GM21619 (cell line): ENCODE measurements at regions not wholly inside any gene's neighbourhood (a gene's known extent, or its start where the extent isn't known, plus 50 kb on each side); places are given as distances from the start of the nearest gene placed in this dataset.

ENCODE experiments used
- ATAC-seq: cut with Tn5 transposase; IDR thresholded peaks from one replicate; pipeline ENCODE4 v1.9.1; 2021; ENCODE audit not compliant: unreplicated experiment

DNA sequence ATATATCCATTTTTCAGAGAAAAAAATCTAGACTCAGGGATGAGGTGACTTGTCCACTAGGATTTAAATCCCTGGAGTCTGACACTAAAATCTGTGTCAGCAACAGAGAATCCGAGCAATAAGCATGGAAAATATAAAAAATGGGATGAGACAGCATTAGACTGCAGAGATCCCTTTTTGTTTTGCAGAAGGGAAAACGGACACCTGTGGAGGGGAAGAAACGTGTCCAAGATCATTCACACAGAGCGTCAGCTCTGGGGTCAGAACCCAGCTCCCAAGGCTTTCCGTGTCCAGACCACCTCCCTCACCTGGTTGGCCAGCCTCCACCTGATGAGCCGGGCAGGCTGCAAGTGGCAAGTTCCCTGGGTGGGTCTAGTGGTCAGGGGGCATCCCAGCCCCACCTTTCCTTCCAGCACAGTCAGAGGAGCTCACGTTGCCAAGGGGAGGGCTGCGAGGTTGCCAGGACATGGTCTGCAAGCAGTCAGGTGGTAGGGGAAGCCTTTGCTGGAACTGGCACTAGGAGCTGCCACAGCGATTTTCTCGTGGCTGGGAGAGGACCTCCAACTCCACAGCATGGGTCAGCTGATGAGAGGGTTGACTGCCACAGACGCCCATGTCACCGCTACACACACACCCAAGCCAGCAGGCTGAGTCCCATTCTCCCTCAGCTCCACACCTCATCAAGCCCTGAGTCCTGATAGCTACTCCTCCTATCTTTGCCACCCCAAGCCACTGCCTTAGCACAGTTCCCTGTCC is 65.9 kb upstream of the CPLX2 start:
- ATAC-seq = no peak

DNA sequence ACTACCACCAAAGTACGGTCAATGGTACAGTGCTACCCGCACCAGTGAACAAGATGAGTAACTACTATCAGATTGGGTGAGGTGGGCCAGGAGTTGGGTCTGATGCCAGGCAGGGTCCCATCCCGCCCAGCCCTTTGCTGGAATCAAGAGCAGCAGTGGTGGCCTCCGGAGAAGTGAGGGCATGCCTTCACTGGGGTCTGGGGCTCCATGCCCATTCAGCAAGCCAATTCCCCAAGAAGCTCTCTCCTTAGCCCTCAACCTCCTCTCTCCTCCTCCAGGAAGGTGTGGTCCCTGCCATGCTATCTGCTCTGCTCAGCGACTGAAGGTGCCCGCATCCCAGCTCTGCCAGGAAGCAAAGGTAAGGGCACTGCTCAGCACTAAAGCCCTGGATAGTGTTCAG is 62.7 kb upstream of the CPLX2 start:
- no peak for ATAC-seq

DNA sequence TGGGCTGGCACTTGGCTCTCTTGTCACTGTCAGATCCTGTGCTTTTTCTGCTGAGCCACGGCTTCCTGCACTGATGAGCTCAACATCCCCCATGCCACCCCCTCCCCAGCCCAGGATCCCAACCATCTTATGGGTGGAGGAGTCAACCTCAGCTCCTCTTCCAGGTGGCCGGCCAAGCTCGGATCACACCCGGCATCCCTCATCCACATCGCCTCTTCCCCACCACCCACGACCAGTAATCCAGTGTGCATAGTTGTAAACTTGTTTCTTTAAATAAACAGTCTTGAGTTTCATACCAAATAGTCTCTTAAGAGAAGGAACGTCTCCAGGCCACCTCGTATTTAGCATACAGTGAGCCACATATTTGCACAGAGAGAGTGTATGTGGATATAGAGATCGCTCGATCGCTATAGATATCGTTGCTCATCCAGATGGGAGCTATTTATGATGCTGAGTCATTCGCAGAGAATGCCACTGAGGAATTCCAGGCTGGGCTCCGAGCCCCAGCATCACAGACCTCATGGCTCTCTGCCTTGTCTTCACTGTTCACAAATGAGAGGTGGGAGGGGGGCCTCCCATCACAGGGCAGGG is 61.8 kb upstream of the CPLX2 start:
- no peak for ATAC-seq

DNA sequence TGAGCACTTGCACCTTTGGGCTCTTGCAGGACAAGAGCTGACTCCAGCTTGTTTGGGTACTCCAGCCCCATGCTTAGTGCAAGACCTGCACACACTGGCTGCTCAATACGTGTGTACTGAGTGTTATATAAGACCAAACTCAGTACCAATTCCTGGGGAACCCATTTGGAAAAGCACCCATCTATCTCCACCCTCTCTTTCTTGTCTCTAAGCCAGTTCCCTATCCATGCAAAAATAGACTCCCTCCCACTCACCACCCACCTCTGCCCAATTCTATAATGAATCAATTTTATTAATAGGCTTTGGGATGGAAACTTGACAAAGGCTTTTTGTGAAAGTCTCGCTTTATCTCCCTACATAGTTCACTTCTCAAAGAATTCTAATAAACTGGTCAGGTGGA is 60.9 kb upstream of the CPLX2 start:
- no peak for ATAC-seq

DNA sequence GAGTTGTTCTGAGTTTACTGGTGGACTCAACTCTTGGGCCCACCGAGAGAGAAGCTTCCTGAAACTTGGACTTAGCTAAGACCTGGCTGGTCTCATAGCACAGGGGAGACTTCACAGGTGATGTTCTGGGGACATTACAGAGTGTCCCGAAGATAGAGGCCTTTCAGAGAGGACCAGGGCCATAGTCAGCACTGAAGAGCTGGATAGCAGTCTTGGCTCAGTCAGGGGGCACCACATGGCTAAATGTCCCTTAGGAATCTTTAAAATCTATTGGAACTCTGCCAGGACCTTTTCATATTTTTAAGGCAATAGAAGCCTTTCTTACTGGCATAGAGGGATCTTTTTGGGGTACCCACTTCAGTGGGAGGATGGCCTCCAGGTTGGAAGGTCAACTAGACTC is 59.8 kb upstream of the CPLX2 start:
- ATAC-seq = no peak

DNA sequence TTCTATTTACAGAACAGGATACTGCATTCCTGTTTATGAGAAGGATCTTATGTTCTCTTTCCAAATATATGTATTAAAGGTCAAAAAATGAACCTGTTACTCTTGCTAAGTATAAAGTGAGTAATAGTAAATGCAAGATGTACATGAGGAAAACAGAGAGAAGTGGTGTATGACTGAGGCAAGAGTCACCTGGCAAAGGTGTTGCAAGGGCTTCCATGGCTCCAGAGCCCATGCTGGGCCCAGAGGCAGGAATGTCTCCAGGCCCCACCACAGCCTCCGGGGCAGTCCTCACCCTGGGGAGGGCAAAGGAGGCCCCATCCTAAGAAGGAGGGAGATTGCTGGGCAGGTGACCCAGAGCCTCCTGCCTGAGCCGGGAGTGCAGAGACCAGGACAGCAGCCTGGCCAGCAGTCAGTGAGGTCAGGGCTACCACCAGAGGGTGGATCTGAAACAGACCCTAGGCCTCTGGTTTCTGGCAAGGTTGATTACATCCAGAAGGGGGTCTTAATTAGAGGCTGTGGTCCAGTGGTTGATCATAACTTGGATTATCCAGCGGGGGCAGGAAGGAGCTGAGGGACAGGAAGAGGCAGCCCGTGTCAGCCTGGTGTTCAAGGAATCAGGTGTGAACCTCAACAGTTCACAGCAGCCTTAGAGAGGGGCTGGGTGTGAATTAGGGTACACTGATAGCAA is 57.3 kb upstream of the CPLX2 start:
- no peak for ATAC-seq

DNA sequence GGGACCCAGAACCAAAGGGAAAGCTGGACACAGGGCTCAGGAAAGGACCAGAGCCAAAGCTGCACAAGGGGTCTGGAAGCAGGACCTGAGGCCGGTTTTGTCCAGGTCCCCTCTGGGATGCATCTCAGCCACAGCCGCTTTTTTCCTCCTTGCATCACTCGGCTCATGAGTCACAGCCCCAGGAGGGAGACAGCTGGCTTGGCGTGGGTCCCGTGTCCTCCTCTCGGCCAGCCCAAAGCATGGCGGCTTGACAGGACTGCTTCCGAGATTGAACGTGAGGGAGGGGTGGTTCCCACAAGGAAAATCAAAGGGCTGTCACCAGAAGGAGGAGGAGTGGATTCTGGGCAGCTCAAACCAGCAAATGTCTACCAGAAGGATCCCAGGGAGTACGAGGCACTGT is 56.7 kb upstream of the CPLX2 start:
- ATAC-seq = no peak

DNA sequence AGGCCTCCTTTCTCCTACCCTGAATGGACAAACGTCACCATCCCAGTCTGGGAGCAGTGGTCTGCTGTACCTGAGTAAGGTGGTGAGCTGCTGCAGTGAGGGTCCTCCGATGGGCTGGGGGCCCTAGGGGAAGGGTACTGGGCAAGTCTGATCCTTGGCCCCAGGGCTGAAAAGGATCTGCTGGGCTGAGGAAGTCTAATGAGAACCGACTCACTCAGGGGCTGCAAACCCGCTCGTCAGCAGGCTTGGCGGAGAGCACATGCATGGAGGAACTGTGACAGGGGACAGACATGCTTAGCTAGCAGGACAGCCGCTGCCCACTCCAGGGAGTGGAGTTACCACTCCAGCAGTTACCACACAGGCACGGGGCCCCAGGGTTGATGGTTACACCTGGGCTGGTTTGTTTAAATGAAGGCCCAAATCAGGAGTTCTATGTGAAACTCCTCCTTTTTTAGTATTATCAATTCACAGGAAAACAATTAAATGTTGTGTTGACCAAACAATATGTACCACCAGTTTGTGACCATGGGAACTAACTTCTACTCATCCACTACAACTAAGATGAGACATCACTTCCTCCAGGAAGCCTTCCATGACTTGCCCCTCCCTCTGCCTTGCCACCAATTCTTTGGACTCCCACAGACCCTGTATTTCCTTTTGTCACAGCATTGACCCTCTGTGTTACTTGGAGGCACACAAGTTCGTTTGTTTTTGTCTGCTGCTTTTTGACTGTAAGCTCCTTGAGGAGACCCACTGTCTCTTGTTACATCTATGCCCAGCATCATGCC is 56.1 kb upstream of the CPLX2 start:
- ATAC-seq = no peak

DNA sequence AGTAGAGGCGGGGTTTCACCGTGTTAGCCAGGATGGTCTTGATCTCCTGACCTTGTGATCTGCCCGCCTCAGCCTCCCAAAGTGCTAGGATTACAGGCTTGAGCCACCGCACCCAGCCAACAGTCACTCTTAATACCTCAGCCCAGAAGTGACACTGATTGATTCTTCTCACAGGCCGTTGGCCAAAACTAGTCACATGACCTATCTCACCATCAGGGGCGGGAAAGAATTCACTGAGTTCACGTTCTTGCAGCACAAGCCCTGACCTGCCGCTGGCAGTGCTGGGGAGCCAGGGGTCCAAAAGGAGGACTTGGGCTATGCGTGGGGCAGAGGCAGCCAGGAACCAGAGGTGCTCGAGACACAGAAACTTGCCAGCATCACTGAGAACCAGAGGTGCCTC is 55.0 kb upstream of the CPLX2 start:
- no peak for ATAC-seq

DNA sequence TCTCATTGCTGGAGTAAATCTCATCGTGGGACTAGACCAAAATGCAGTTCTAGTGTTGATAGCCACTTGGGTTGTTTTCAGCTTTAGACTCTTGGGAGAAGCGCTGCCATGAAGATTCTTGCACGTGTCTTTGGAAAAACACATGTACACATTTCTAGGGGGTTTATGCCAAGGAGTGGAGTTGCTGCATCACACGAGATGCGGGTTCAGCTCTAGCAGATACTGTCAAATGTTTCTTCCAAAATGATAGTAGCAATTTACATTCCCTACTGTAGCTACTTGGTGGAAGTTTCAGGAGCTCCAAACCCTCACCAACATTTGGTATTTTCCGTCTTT is 52.3 kb upstream of the CPLX2 start:
- no peak for ATAC-seq

DNA sequence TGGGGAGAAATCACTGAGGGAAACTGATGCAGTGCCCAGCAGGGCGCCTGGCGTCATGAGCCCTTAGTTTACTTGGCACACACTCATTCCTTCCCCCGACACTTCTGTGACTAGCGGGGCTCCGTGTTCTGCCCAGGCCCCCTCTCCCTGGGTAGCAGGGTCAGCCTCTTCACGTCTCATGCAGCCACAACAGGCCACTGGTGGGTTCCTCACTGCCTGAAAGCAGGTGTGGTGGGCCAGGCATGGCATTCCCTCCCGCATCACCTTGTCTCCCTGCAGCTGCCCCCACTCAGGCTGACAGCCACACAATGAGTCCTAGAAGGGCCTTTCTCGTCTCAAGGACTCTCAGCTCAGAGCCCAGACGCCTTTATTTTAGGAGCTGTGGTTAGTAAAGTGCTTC is 51.1 kb upstream of the CPLX2 start:
- ATAC-seq = no peak
